A673 (cell line): ENCODE measurements at regions not wholly inside any gene's neighbourhood (a gene's known extent, or its start where the extent isn't known, plus 50 kb on each side); places are given as distances from the start of the nearest gene placed in this dataset.

Experiments
- BruUV-seq: library from RNA; stranded (reverse); fragments of 400-500 nt; replicated peaks from 2 replicates; lab custom pipeline; 2021; lab: Mats Ljungman, UMichigan
- CTCF ChIA-PET: fragments of 300-600 bp; sonication (Branson Sonifier 250); formaldehyde crosslinking; loops from one replicate; lab custom pipeline; 2022; ENCODE audit warnings: antibody characterized with exemption; lab: Charles Lee
- POLR2A ChIA-PET: fragments of 300-600 bp; sonication (Branson Sonifier 250); formaldehyde crosslinking; loops from one replicate; lab custom pipeline; 2022; ENCODE audit warnings: antibody characterized with exemption; ENCODE audit not compliant: low non-redundant PET; lab: Charles Lee
- DNase-seq: peaks from one replicate; pipeline ENCODE4 v3.0.0-alpha.2; 2015; ENCODE audit warnings: low spot score
- H3K27ac ChIP-seq: fragments of 200-600 bp; sonication (generic); 2 replicates; pipeline ENCODE4 v1.5.1; 2016; ENCODE audit warnings: mixed run types, low read depth, mild to moderate bottlenecking, mixed read lengths, antibody characterized with exemption, low read length; ENCODE audit not compliant: poor library complexity, severe bottlenecking
- H3K27me3 ChIP-seq: fragments of 200-600 bp; sonication (generic); replicated peaks from 2 replicates; pipeline ENCODE4 v1.6.1; 2017; ENCODE audit warnings: mixed run types, low read depth, mild to moderate bottlenecking, mixed read lengths, antibody characterized with exemption, low read length; ENCODE audit not compliant: insufficient read depth, poor library complexity
- H3K36me3 ChIP-seq: fragments of 200-600 bp; sonication (generic); 2 replicates; pipeline ENCODE4 v1.6.1; 2016; ENCODE audit warnings: mixed run types, mild to moderate bottlenecking, mixed read lengths, antibody characterized with exemption, low read length; ENCODE audit not compliant: insufficient read depth, poor library complexity, severe bottlenecking
- H3K4me1 ChIP-seq: fragments of 200-600 bp; sonication (generic); 2 replicates; pipeline ENCODE4 v1.6.1; 2017; ENCODE audit warnings: mixed run types, mild to moderate bottlenecking, mixed read lengths, antibody characterized with exemption, low read length; ENCODE audit not compliant: insufficient read depth, poor library complexity, severe bottlenecking
- H3K4me3 ChIP-seq: fragments of 200-600 bp; sonication (generic); 2 replicates; pipeline ENCODE4 v1.5.1; 2016; ENCODE audit warnings: low read depth, mixed run types, mild to moderate bottlenecking, mixed read lengths, low read length; ENCODE audit not compliant: poor library complexity, severe bottlenecking
- H3K9me3 ChIP-seq: fragments of 200-600 bp; sonication (generic); 2 replicates; pipeline ENCODE4 v1.6.1; 2016; ENCODE audit warnings: mixed run types, low read depth, mild to moderate bottlenecking, mixed read lengths, antibody characterized with exemption, low read length; ENCODE audit not compliant: poor library complexity, severe bottlenecking
- EZH2 ChIP-seq: fragments of 200-600 bp; sonication (generic); IDR thresholded peaks from 2 replicates; pipeline ENCODE4 v1.6.1; 2017; ENCODE audit warnings: borderline replicate concordance, low read depth, mild to moderate bottlenecking, mixed read lengths, antibody characterized with exemption, low read length; ENCODE audit not compliant: poor library complexity, severe bottlenecking
- intact Hi-C: fragments of 100-400 bp; cut with micrococcal nuclease; formaldehyde crosslinking; loops from one replicate; pipeline ENCODE4 v1.10.0; 2022; ENCODE audit not compliant: unreplicated experiment
- TF ChIP-seq, protein P1 (sequence below): fragments of 300-800, 200-600 bp; sonication (generic); conservative IDR thresholded peaks from 2 replicates; pipeline ENCODE4 v1.5.1; 2017; ENCODE audit warnings: low read depth, mild to moderate bottlenecking, antibody characterized with exemption, low read length, moderate library complexity, mixed read lengths

DNA sequence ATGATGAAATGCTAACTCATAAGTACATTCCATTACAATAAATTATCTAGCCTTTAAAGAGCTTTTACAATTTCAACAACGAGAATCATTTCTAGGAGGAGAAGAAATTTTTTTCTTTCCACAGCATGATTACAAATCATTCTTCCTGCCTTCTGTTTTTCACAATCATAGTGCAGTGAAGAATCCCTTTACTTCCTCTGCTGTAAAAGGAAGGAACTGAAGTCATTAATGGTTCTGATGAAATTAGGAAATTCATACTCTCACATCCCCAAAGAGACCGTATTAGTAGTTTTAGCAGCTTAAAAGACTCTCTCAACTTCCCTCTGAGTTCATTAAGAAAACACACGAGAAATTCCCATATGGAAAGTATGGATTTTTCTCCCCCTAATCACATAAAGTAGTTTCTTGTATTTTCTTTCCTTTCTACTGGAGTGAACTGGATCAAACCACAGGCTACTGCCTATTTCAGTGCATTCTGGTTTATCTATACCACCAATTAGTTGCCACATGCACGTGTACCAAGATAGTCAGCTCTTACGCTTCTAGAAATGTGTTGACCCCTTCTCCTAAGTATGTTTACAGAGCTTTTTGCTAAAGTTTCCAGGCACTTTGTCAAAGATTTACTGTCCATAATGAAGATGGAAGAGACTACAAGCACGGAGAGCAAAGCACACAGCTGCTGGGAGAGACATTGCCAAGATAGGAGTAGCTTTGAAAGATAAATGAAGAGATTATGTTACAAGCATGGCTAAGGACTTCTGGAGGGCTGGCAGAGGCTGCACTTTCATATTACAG lies 58.9 kb upstream of the KITLG start:
- CTCF ChIA-PET = interaction anchor here (1.1 kb wide), 1 partner anchor 59 kb away, joined by 3 read pairs; no protein-coding TSS in a partner anchor
- H3K4me3 ChIP-seq = peak overlapping the region; percentile 23
- no peaks in the 10 kb centered on the region for H3K27me3 ChIP-seq
- no peaks in the 10 kb centered on the region for H3K36me3 ChIP-seq
- no peaks in the 10 kb centered on the region for H3K9me3 ChIP-seq
- DNase-seq = peak; percentile 57
- POLR2A ChIA-PET = no interaction called here
- TF ChIP-seq, protein P1, sequence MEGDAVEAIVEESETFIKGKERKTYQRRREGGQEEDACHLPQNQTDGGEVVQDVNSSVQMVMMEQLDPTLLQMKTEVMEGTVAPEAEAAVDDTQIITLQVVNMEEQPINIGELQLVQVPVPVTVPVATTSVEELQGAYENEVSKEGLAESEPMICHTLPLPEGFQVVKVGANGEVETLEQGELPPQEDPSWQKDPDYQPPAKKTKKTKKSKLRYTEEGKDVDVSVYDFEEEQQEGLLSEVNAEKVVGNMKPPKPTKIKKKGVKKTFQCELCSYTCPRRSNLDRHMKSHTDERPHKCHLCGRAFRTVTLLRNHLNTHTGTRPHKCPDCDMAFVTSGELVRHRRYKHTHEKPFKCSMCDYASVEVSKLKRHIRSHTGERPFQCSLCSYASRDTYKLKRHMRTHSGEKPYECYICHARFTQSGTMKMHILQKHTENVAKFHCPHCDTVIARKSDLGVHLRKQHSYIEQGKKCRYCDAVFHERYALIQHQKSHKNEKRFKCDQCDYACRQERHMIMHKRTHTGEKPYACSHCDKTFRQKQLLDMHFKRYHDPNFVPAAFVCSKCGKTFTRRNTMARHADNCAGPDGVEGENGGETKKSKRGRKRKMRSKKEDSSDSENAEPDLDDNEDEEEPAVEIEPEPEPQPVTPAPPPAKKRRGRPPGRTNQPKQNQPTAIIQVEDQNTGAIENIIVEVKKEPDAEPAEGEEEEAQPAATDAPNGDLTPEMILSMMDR = no peak
- TF ChIP-seq EZH2 = no peak
- no TSS peak for BruUV-seq
- peaks cover 21% of the 10 kb centered on the region for H3K4me1 ChIP-seq
- intact Hi-C loops = loop anchor here (10.0 kb wide), 1 partner anchor 886 kb away; the partner anchor contains the start of genes GALNT4 and POC1B
- peak overlapping the region; percentile 80 for H3K27ac ChIP-seq

DNA sequence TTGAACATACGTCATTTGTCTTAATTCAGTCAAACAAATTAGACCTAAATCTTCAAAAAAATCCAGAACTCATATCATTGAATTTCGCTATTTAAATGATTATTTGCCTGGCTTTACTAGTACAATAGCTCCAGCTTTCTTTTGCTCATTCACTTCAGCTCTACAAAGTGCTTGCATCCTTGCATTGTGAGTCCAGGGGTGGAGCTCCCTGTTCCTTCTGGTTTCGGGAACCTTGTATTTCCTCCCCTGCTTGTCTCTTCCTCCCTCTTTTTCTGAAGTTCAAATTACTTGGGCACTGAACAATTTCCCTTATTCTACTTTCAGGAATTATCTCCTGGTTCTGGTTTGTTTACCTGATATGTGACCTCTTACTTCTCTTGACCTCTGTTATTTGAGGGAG lies 58.1 kb upstream of the KITLG start:
- TF ChIP-seq, protein P1 = no peak
- no peak for TF ChIP-seq EZH2
- peak; percentile 11 for DNase-seq
- Histone ChIP-seq H3K4me3 (no peak overlapping the region), H3K4me1 (peaks cover 21% of the 10 kb centered on the region), H3K27me3 (no peaks in the 10 kb centered on the region), H3K9me3 (no peaks in the 10 kb centered on the region), H3K27ac (peak overlapping the region; percentile 80), H3K36me3 (no peaks in the 10 kb centered on the region)
- ChIA-PET POLR2A (no interaction called here), CTCF (interaction anchor here (1.1 kb wide), 1 partner anchor 59 kb away, joined by 3 read pairs; no protein-coding TSS in a partner anchor)
- BruUV-seq = no TSS peak
- intact Hi-C loops = loop anchor here (10.0 kb wide), 1 partner anchor 886 kb away; the partner anchor contains the start of genes GALNT4 and POC1B

DNA sequence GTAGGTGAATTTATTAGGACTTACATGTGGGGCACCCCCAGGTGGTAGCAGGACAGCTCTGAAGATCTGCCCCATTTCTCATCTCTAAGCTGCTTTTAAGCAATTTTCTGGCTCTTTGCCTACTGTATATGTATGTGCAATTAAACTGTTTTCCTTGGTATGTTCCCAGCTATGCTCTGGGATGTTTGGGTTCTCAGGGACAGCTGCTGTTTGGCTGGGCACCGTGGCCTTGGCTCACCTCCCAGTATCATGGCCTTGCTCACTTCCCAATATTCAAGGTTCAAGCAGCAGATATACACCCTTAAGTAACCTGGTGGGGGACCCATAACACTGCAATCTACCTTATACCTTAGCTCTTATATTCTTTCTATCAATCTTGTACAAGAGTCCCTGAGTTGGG lies 53.7 kb upstream of the KITLG start:
- intact Hi-C loops = loop anchor here (5.0 to 10.0 kb wide), 2 partner anchors 363 to 891 kb away; partner anchors contain the start of genes GALNT4 and POC1B
- H3K27me3 ChIP-seq = no peaks in the 10 kb centered on the region
- BruUV-seq = no TSS peak
- no peaks in the 10 kb centered on the region for H3K9me3 ChIP-seq
- H3K27ac ChIP-seq = no peak overlapping the region
- H3K36me3 ChIP-seq = no peaks in the 10 kb centered on the region
- DNase-seq = no peak
- no peak overlapping the region for H3K4me3 ChIP-seq
- TF ChIP-seq, protein P1 = no peak
- no peak for TF ChIP-seq EZH2
- ChIA-PET POLR2A (no interaction called here), CTCF (interaction anchor here (1.0 kb wide), 1 partner anchor 360 kb away, joined by 3 read pairs; no protein-coding TSS in a partner anchor)
- peaks cover 8% of the 10 kb centered on the region for H3K4me1 ChIP-seq
